ENCODE measurements at regions not wholly inside any gene's neighbourhood (a gene's known extent, or its start where the extent isn't known, plus 50 kb on each side); places are given as distances from the start of the nearest gene placed in this dataset.

DNA sequence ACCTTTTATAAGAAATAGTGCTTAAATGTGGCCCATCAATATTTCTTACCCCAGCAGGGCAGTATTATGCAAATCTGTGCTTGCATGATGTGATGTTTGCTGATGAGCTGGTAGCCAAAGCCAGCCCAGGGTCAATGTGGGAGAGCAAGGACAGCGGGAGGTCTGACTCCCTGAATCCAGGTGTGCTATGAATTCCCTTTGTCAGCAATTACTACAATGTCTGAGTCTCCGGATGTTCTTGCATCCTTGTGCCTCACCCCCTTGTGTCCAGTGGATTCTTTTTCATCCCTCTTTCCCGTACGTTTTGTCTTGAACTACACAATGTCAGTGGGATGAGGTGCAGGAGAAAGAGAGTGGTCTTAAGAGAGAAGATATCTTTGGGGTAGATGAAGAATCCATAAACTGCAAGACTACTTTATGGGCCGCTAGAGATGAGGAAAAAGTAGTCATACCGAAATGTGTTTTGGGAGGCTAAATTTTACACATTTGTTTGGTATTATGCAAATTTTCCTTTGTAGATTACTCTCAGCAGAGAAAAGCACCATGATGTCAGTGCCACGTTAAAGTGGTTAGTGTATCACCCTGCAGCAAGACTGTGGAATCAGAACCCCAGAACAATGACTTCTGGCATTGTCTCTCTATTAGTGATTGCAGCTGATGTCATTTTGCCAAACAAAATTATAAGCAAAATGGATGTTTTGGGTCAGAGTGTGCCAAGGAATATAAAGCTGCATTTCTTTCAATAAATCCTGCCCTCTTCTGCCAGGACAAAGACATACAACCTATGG is 53.5 kb upstream of the TSHZ3 start:
- no peak overlapping the region for H3K4me3 Mint-ChIP-seq
- H3K36me3 Mint-ChIP-seq = no peaks in the 10 kb centered on the region
- no peaks in the 10 kb centered on the region for H3K9me3 Mint-ChIP-seq
- no peak for DNase-seq
- H3K27ac Mint-ChIP-seq = no peak overlapping the region
- no peaks in the 10 kb centered on the region for H3K4me1 Mint-ChIP-seq
- peaks cover 8% of the 10 kb centered on the region for H3K27me3 Mint-ChIP-seq

DNA sequence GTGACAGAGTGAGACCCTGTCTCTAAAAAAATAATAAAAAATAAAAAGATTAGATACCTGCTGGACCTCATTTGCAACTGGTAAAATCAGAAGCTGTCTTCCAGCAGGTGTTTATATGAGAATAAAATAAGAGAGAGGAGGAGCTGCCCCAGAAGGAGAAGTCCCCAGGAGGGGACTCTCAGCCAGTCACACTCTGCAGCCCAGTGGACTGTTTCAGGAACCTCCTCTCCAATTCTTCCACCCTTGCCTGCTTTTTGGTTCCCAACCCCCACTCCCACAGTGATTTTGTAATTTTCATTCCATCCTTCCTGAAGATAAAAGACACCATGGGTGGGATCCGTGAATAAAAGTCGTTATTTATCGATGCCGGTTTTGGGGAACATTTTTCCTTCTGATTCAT is 56.9 kb upstream of the TSHZ3 start:
- Mint-ChIP-seq H3K27ac (no peak overlapping the region), H3K4me3 (no peak overlapping the region), H3K36me3 (no peaks in the 10 kb centered on the region), H3K27me3 (peaks cover 16% of the 10 kb centered on the region), H3K9me3 (no peaks in the 10 kb centered on the region), H3K4me1 (no peaks in the 10 kb centered on the region)
- DNase-seq = no peak

DNA sequence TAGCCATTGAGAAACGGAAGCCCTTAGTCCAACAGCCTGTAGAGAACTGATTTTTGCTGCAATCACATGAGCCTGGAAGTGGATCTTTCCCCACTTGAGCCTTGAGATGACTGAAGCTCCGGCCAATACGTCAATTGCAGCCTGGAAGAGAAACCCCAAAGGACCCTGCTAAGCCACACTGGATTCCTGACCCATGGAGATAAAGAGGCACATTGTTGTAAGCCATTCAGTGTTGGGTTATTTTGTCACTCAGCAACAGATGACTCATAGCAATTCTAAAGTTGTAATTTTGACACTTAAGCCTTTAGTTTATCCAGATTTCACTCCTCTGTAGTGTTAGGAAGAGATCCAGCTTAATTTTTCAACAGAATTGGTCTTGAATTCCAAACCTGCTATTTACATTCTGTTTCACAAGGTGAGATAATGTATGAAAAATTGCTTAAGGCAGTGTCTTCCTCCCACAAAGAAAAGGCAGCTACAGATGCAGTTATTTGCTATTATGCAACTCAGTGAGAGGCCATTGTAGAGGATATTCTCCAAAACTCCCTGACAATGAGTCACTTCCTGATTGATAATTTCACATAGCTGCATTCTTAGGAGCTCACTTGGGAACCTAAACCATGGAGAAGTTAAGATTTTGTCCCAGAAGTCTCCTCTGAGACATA is 59.4 kb upstream of the TSHZ3 start:
- Mint-ChIP-seq H3K4me1 (no peaks in the 10 kb centered on the region), H3K36me3 (no peaks in the 10 kb centered on the region), H3K27me3 (peaks cover 16% of the 10 kb centered on the region), H3K4me3 (no peak overlapping the region), H3K27ac (no peak overlapping the region), H3K9me3 (no peaks in the 10 kb centered on the region)
- DNase-seq = no peak

DNA sequence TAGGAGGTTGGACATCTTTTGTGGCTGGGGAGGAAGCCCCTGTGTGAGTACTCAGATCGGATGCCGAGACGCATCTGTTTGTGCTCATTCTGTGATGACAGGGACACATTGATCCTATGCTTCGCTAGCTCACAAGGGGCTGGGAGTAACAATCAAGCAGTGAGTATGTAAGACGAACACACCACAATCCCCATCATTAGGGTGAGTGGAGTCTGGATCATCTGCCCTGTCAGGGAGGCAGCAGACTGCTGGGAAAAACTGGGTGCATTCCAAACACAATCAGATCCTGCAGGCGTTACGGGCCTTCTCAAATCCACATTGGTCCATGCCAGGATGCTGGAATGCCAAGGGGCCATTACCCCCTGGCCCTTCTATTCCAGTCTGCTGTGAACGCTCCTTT is 64.1 kb upstream of the TSHZ3 start:
- Mint-ChIP-seq H3K4me3 (no peak overlapping the region), H3K4me1 (no peaks in the 10 kb centered on the region), H3K9me3 (no peaks in the 10 kb centered on the region), H3K27me3 (peaks cover 21% of the 10 kb centered on the region), H3K36me3 (no peaks in the 10 kb centered on the region), H3K27ac (no peak overlapping the region)
- no peak for DNase-seq

DNA sequence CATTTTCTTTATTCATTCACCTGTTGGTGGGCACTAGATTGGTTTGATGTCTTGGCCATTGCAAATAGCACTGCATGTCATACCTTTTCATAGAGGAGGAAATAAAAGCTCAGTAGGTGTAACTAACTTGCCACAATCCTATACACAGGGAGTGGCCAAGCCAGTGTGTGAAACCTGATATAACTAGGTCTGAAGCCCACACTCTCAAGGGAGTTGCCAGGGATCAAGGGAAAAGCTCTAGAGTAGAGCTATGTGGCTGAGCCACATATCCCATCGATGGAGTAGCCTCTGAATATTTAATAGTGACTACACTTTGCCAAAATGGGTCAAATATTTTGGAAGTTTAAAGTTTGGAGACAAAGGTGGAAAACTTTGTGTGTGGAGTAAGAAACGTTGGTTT is 66.1 kb upstream of the TSHZ3 start:
- Mint-ChIP-seq H3K9me3 (no peaks in the 10 kb centered on the region), H3K27ac (no peak overlapping the region), H3K27me3 (peaks cover 16% of the 10 kb centered on the region), H3K36me3 (no peaks in the 10 kb centered on the region), H3K4me1 (no peaks in the 10 kb centered on the region), H3K4me3 (no peak overlapping the region)
- no peak for DNase-seq

DNA sequence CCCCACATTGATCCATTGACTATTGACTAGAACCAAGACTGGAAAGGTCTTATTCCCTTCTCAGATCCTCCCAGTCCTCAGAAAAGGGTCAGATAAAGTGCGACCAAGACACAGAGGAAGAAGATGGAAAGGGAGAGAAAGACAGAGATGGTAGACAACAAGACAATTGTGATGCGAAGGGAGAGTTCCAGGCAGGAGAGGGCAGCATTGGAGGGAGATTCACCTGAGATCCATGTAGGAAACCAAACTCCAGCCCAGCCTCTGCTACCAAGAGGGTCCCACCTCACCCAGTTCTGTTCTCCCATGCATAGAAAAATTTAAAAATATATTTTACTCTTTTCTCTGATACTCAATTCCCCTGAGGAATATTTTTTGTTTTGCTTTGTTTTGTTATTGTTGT is 67.3 kb upstream of the TSHZ3 start:
- Mint-ChIP-seq H3K36me3 (no peaks in the 10 kb centered on the region), H3K27ac (no peak overlapping the region), H3K9me3 (no peaks in the 10 kb centered on the region), H3K27me3 (peaks cover 16% of the 10 kb centered on the region), H3K4me3 (no peak overlapping the region), H3K4me1 (no peaks in the 10 kb centered on the region)
- no peak for DNase-seq

DNA sequence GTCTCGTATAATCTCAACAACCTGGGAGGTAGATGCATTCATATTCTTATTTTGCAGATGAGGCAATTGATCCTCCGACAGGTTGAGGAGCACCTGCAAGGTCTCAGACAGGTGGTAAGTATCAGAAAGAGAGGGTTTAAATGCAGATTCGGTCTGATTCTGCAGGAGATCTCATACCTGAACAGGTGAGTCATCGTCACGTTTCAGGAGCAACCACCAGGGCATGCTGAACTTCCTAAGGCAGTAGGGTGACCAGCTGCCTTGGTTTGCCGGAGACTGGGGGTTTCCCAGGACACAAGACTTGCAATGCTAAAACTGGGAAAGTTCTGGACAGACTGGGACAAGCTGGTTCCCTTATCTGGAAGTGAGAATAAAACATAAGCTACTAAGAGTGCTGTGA is 68.8 kb upstream of the TSHZ3 start:
- Mint-ChIP-seq H3K27me3 (peaks cover 21% of the 10 kb centered on the region), H3K4me1 (no peaks in the 10 kb centered on the region)

DNA sequence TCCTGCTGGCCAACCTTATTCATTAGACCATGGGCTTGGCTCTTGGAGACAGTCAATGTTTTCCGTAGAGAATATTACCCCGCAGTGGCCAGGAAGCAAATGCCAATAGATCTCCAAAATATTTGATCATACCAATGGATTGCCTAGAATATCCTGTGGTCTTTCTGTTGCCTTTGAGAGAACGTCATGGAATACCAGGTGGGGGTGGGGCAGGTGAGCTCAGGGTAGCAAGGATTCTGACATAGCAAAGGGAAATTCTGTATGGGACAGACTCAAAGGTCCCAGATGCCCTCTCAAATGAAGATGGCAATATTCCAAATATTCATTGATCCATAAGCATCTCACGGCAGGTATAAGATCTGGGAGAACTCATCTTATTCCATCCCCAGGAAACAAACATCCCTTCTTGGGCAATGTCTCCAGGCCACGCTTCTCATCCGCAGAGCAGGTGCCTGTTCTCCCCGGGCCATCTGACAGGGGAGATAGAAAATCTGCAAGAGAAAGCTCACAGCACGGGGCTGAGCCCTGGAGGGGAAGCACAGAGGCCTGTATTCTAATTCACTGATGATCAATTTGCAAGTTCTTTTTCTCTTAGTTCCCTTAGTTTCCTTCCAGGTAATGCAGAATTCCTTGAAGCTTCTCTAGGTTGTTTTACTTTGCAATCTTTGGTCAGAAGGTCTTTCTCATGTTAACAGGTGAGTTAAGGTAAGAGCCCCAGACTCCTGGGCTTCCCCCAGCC is 69.6 kb upstream of the TSHZ3 start:
- no peaks in the 10 kb centered on the region for H3K36me3 Mint-ChIP-seq
- H3K27ac Mint-ChIP-seq = no peak overlapping the region
- H3K4me3 Mint-ChIP-seq = no peak overlapping the region
- no peak for DNase-seq
- H3K9me3 Mint-ChIP-seq = no peaks in the 10 kb centered on the region
- H3K4me1 Mint-ChIP-seq = no peaks in the 10 kb centered on the region
- peaks cover 21% of the 10 kb centered on the region for H3K27me3 Mint-ChIP-seq

More for the DNA sequence above, 68.8 kb upstream of the TSHZ3 start:
- no peak for DNase-seq
- Mint-ChIP-seq H3K4me3 (no peak overlapping the region), H3K9me3 (no peaks in the 10 kb centered on the region), H3K27ac (no peak overlapping the region), H3K36me3 (no peaks in the 10 kb centered on the region)

DNA sequence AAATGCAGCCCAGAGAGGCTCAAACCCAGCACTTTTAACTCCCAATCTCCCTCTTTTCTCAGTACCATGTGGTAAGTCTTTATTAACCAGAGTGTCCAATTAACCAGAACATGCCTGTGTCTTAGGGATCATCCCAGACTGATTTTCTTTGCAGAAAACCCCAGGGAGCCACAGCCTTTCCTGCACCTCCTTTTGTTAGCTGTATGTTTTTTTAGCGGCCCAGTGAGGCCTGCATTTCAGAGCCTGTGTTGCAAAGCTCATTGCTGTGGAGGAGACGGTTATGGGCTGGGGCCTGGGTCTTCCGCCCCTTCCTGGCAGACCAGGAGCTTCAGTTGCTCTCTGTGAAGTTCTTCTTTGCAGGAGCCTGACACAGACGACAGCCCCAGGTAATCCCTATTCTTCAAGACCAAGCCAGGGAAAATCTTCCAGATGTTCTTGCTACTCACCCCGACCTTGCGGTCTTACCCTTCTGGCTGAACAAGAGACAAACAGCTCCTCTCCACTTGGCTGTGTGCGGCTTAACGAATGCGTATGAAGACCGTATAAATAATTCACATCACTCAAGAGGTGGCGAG is 70.7 kb upstream of the TSHZ3 start:
- no peak overlapping the region for H3K4me3 Mint-ChIP-seq
- peaks cover 25% of the 10 kb centered on the region for H3K27me3 Mint-ChIP-seq
- no peaks in the 10 kb centered on the region for H3K4me1 Mint-ChIP-seq
- H3K9me3 Mint-ChIP-seq = no peaks in the 10 kb centered on the region
- no peak overlapping the region for H3K27ac Mint-ChIP-seq
- H3K36me3 Mint-ChIP-seq = no peaks in the 10 kb centered on the region
- DNase-seq = no peak

DNA sequence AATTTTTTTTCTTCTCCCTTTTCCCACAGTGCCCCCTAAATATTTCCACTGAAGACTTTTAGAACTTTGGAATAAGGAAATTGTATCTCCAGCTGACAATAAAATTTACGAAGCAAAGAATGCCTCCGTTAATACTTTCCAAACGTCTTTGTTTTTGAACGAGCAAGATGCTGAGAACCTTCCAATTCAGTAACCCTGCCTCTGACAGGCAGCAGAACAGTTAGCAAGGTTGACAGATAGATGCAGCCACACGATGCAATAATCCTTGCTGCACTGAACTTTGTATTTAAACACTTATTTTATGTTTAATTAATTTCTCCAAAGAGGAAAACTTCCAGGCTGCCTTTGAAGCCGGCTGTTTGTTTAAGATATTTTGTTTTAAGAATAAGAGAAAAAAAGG is 71.8 kb upstream of the TSHZ3 start:
- no peaks in the 10 kb centered on the region for H3K9me3 Mint-ChIP-seq
- H3K4me3 Mint-ChIP-seq = no peak overlapping the region
- no peaks in the 10 kb centered on the region for H3K4me1 Mint-ChIP-seq
- no peaks in the 10 kb centered on the region for H3K36me3 Mint-ChIP-seq
- DNase-seq = no peak
- H3K27me3 Mint-ChIP-seq = peaks cover 25% of the 10 kb centered on the region
- no peak overlapping the region for H3K27ac Mint-ChIP-seq

DNA sequence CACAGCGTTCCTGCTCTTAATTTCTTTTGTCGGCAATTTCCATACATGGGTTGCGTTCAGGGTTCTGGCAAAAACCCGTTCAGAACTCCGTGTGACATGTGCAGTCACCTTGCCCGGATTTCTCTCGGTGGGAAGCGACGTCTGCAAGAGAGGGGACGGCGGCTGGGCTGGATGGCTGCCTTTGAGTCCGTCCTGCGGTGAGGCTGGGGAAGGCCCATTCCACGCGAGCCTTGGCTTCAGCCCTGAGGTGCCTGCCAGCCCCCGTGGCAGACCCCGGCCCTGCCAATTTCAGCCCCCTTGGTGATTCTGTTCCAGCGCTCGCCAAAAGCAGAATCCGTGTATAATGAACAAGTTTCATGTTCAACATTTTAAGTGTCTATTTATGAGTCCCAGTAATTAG is 72.6 kb upstream of the TSHZ3 start:
- DNase-seq = no peak
- Mint-ChIP-seq H3K4me1 (no peaks in the 10 kb centered on the region), H3K4me3 (no peak overlapping the region), H3K27me3 (peaks cover 23% of the 10 kb centered on the region), H3K27ac (no peak overlapping the region), H3K36me3 (no peaks in the 10 kb centered on the region), H3K9me3 (no peaks in the 10 kb centered on the region)

DNA sequence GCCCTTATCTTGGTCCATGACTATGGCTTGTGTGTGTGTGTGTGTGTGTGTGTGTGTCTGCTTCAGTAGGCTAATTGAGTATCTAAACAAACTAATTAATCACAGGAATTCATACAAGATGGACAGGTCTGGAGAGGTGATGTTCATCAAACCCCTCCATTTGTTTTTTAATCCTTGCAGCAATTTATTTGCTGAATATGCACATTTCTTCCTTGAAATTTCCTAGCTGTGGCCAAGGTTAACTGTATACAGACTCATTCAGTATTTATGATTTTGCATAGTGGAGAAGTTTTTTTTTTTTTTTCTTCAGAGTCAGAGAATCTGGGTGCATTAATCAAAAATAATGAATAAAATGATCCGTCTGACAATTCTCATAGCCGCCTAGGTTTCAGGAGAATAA is 74.7 kb upstream of the TSHZ3 start:
- peaks cover 13% of the 10 kb centered on the region for H3K27me3 Mint-ChIP-seq
- no peaks in the 10 kb centered on the region for H3K4me1 Mint-ChIP-seq
- no peak overlapping the region for H3K27ac Mint-ChIP-seq
- no peaks in the 10 kb centered on the region for H3K36me3 Mint-ChIP-seq
- H3K4me3 Mint-ChIP-seq = no peak overlapping the region
- no peaks in the 10 kb centered on the region for H3K9me3 Mint-ChIP-seq
- no peak for DNase-seq

DNA sequence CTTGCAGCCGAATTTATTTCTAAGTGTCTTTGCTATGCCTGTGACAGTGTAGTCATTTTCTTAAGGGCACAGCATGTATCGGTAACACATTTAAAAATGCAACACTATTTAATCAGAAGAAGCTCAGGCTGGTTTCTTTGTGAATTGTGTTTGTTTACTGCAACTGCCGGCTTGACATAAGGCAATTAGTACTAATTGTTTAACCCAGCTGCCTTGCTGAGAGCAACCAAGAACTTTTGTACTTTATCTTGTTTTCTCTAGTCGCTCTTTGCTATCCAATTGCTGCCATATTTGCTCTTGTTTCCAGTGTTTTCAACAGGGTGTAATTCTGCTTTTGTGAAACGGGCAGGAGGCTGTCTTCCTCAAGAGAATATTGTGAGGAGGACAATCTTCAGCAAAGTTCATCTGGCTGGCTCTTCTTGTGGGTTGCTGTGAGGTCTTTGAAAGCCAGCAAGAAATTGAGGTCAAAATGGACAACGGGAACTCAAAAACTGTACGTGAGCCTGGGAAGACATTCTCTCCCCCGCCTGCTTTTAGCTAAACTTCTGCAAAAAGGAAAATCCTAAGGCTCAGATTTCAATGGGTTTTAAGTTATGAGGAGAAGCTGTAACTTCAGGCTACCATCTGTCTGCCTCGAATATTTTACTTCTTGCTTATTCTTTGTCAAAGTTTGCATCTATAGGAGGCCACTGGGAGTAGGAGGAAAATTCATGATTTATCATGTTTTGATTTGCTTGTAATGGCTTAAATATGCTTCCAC is 75.8 kb upstream of the TSHZ3 start:
- Mint-ChIP-seq H3K36me3 (no peaks in the 10 kb centered on the region), H3K4me1 (no peaks in the 10 kb centered on the region), H3K9me3 (no peaks in the 10 kb centered on the region), H3K27me3 (peaks cover 9% of the 10 kb centered on the region), H3K4me3 (no peak overlapping the region), H3K27ac (no peak overlapping the region)
- DNase-seq = no peak

DNA sequence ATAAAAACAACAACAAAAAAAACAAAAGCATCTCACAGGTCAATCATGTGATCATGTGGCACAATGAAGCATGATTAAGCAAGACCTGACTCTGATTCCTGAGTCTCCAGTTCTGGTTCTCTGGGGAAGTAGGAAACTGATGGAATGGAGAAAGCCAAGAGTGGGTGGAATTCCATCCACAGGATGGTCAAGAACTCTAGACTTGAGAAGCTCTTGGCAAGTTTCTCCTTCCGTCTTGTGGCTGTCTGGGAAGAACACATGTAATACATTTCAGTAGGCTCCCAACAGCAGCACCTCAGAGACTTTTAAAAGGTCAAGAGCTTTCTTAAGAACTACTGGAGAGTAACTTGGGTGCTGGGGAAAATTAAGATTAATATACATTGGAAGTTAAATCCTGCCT is 78.6 kb upstream of the TSHZ3 start:
- Mint-ChIP-seq H3K9me3 (no peaks in the 10 kb centered on the region), H3K27me3 (peaks cover 4% of the 10 kb centered on the region), H3K27ac (no peak overlapping the region), H3K4me1 (no peaks in the 10 kb centered on the region), H3K36me3 (no peaks in the 10 kb centered on the region), H3K4me3 (no peak overlapping the region)
- DNase-seq = no peak

DNA sequence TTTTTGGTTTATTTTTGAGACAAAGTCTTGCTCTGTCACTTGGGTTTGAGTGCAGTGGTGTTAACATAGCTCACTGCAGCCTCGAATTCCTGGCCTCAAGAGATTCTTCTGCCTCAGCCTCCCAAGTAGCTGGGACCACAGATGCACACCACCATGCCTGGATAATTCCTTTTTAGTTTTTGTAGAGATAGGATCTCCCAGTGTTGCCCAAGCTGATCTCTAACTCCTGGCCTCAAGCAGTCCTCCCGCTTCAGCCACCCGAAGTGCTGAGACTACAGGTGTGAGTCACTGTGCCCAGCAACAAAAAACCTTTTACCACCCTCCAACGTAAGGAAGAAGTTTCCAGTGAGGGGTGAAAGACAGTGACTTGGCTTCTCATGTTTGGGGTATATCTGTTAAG is 81.1 kb upstream of the TSHZ3 start:
- Mint-ChIP-seq H3K9me3 (peaks cover under 1% of the 10 kb centered on the region), H3K4me1 (no peaks in the 10 kb centered on the region), H3K36me3 (no peaks in the 10 kb centered on the region), H3K4me3 (no peak overlapping the region), H3K27me3 (no peaks in the 10 kb centered on the region), H3K27ac (no peak overlapping the region)
- no peak for DNase-seq
